ENCODE measurements at regions not wholly inside any gene's neighbourhood (a gene's known extent, or its start where the extent isn't known, plus 50 kb on each side); places are given as distances from the start of the nearest gene placed in this dataset.
"Not testable (repeated sequence)": the region's sequence is repeated elsewhere in the genome, so short reads cannot be mapped to it uniquely, and the experiment has no call there.

DNA sequence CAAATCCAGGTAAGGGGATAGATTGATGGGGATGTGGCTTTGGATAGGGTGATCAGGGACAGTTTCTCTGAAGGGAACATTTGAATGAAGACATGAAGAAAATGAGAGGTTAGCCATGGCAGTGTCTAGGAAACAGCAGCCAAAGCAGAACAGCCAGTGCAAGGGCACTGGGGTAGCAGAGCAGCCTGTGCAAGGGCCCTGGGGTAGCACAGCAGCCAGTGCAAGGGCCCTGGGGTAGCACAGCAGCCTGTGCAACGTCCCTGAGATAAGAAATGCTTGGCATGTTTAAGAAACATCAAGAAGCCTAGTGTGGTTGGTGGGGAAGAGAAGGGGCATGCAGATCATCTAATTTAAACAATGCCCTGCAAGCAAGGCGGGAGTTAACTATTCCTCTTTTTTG lies 128.5 kb downstream of the IRX5 start:
- DNase-seq (ENCODE audit: extremely low read depth, low read depth), result no peak

DNA sequence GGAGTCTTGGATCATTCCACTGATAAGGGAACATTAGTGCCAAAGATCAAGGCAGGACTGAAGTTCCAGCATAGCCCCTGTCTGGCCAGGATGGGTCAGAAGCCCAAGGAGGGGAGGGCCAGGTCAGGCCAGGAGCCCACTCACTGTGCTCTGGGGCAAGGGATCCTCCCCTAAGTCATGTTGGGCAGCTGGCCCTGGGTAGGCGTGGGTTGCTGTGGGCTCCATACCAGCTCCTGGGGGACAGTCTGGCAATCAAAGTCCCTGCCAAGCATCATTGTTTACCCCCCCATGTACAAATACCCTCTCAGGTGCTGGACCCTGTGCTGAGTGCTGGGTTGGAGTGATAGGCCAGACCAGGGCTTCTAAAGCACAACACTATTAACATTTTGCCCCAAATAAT lies 130.5 kb downstream of the IRX5 start:
- no peak for DNase-seq (ENCODE audit: extremely low read depth, low read depth)

GRCh38 chr16:55062442-55062841 lies 131.8 kb downstream of the IRX5 start:
- no peak for DNase-seq (ENCODE audit: extremely low read depth, low read depth)

- no peak for DNase-seq (ENCODE audit: extremely low read depth, low read depth)
These were observed 142.3 kb downstream of the IRX5 start for GRCh38 chr16:55072976-55073375.

DNA sequence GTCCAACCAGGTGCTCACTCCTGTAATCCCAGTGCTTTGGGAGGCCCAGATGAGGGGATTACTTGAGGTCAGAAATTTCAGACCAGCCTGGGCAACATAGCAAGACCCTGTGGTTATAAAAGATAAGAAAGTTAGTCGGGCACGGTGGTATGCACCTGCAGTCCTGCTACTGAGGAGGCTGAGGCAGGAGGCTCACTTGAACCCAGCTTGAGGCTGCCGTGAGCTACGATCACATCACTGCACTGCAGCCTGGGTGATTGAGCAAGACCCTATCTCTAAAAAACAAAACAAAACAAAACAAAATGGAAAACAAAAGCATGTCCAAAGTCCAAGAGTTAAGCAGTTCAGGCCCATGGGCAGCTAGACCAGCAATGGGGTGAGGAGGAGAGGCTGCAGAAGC lies 143.2 kb downstream of the IRX5 start:
- no peak for DNase-seq (ENCODE audit: extremely low read depth, low read depth)

DNA sequence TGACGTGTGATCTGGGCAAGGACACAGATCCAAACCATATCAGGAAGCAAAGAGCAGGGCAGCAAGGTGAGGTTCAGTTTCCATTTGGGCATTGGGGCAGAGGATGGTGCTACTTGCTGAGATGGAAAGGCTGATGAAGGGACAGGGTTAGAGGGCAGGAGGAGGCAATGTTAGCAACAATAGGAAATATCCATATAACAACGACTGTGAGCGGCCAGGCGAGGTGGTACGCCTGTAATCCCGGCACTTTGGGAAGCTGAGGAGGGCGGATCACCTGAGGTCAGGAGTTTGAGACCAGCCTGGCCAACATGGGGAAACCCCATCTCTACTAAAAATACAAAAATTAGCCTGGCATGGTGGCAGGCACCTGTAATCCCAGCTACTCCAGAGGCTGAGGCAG lies 144.5 kb downstream of the IRX5 start:
- not testable (repeated sequence) for DNase-seq (ENCODE audit: extremely low read depth, low read depth)

GRCh38 chr16:55076053-55076452 lies 145.4 kb downstream of the IRX5 start:
- no peak for DNase-seq (ENCODE audit: extremely low read depth, low read depth)

GRCh38 chr16:55077266-55077665 lies 146.6 kb downstream of the IRX5 start:
- no peak for DNase-seq (ENCODE audit: extremely low read depth, low read depth)

- no peak for DNase-seq (ENCODE audit: extremely low read depth, low read depth)
These were observed 147.5 kb downstream of the IRX5 start for GRCh38 chr16:55078153-55078552.

DNA sequence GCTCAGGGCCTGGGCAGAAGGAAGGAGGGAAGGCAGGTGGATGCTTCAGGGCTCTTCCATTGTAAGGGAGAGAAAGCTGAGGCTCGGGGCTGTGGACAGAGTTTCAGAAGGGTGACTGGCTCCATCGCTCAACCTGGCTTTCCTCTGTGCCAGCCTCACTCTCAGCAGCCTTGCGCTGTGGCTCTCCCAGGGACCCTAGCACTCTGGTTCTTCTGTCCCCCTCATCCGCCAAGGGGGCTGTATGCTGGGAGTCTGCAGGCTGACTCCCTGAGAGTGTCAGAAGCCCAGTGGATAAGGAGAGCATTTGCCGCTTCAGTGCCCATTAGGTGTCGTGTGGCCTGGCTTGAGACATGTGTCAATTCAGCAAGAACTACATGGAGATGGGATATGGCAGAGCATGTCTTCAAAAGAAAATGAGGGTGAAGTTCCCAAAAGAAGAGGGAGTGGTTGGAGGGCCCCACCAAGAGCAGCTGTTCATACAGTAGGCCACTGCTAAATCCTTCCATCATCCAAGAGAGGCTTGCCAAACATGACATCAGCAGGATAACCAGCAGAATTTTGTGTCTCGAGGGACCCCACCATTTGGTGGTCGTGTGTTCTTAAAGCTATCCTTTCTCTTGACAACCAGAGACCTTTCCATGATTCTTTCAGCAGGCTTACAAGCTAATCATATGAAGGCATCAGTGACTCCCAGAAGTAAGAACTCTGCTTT lies 148.2 kb downstream of the IRX5 start:
- DNase-seq (ENCODE audit: extremely low read depth, low read depth), result no peak

DNA sequence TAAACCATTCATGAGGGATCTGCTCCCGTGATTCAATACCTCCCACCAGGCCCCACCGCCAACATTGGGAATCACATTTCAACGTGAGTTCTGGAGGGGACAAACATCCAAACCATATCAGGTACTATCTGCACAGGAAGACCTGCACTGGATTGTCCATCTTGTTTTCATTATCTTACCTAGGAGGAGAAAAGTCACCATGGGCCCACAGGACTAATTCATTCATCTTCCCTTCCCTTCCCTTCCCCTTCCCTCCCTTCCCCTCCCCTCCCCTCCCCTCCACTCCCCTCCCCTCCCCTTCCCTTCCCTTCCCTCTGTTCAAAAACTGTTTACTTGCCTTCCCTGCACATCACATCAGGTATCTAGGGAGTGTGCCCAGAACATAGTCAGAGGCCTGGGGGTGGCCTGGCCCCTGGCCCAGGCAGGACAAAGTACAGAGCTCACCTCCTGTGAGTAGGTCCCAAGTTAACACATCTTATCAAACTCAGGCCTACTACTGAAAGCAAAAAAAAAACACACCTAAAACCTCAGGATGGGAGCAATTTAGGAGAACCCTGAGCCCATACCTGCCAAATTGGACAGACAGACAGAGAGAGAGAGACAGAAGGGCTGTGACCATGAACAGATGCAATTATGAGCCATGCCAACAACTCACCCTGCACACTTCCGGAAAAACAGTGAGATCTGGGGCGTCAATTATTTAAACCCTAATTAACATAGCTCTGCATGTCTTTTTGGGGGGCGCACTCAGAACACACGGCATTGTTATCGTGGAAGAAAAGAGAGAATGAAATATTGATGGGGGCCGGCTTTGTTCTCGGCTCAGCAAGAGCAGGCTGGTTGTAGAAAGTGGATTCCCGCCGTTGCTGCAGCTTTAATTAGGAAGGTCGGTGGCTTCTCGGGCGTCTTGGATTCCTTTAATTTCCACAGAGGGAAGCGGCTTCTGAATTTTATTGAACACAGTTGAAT lies 151.2 kb downstream of the IRX5 start:
- DNase-seq (ENCODE audit: extremely low read depth, low read depth), result no peak

DNA sequence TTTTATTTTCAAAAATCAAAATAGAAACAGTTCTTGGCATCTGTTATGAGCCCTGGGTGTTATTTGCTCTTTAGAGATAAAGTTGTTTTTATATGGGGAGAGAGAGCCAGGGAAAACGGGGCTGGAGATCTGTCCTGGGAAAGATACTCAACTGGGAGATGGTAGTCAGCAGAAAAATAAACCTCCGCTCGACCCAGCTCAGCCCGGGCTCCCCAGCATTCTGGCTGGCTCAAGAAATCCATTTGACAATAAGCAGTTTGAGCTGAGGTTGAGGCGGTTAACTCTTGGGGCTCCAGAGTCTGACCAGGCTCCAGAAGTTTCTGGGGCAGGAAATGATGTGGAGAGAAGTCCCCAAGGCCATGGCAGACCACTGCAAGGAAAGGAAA lies 151.9 kb downstream of the IRX5 start:
- no peak for DNase-seq (ENCODE audit: extremely low read depth, low read depth)

GRCh38 chr16:55083052-55083451 lies 152.4 kb downstream of the IRX5 start:
- DNase-seq (ENCODE audit: extremely low read depth, low read depth), result no peak

DNA sequence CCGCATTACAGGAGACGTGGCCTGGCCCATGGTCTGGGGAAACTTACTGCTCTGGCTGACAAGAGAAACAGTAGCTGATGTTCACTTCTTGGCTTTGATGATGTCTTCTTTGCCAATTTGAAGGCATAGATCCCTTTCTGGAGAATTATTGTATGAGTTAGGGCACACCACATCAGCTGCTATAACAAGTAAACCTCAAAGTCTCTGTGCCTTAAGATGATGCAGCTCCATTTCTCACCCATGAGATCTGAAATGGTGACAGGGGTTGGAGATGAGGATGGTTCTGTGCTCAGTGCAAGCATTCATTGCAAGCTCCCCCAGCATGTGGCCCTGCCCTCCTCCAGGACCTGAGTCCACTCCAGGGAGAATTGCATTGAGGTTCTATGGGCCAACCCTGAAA lies 157.4 kb downstream of the IRX5 start:
- no peak for DNase-seq (ENCODE audit: extremely low read depth, low read depth)

DNA sequence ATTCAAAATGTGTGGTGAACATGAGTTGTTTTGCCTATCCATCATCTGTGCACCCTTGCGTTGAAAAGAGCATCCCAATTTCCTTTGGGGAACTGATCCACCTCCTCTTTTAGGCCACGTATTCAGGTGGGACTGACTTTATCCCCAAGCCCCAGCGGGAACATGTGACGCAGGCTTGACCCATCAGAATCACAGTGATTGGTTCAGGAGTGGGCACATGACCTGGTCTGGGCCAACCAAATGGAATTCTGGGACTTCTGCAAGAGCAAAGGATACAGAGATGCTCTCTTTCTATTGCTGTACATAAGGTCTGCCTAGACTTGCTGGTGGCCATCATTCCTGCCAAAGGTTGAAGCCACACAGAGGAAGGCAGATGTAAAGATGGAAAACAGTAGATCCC lies 158.9 kb downstream of the IRX5 start:
- no peak for DNase-seq (ENCODE audit: extremely low read depth, low read depth)

DNA sequence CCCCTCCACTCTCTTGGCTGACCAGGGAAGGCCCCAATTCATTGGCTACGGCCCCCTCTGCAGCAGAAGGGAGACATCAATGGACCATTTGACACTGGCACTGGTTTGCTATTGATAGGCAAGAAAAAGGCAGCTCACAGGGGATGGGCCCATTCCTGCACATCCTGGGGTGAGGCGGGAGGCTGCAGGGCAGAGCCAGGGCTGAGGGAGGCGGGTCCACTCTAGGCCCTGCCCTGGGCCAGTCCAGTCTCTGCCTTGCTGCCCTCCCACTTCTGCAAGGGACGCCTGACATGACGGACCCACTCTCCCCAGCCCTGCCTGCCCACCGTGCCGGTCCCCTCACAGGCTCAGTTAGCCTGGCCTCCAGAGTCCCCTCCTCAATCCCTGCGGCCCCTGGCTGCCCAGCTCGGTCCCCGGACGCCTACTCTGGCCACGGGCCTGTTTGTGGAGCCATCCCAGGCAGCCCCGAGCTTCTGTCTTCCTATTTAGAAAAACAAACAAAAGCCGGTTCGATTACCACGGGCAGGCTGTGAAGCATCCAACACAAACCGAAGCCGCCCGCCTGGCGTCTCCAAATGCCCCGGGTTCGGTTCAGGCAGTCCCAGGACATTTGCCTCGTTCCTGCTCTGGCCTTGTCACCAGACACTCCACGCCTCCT lies 160.7 kb downstream of the IRX5 start:
- no peak for DNase-seq (ENCODE audit: extremely low read depth, low read depth)

DNA sequence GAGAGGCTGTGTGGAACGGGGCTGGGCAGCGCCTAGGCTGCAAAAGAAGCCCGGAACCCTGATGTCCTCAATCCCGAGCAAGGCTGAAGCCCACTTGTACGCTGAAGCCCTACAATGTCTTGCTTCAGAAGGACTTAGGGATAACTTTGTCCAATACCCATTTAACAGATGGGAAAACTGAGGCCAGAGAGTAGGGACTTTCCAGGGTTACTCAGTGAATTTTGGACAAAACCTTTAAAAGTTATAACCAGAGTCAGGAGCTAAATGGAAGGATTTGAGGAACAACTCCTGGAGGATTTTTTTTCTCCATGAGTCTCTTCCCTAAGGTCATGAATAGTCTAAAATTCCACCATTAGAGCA lies 161.2 kb downstream of the IRX5 start:
- no peak for DNase-seq (ENCODE audit: extremely low read depth, low read depth)

DNA sequence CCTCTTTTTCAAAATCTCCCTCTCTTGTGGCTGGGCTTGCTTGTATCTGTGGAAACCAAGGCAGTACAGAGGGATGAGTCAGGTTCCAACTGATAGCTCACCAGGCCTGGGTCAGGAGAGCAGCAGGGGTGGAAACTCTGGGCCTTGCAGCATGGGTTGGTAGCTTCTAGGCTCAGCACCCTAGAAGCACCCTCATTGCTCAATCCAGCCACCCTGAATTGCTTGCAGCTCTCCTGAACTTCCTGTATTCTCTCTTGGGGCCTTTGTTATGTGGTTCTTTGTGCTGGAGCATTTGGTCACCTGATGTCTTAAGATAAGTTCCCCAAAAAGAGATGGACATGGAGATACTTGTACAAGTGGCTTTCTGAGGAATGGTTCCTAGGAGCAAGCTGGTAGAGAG lies 169.4 kb downstream of the IRX5 start:
- DNase-seq (ENCODE audit: extremely low read depth, low read depth), result no peak

DNA sequence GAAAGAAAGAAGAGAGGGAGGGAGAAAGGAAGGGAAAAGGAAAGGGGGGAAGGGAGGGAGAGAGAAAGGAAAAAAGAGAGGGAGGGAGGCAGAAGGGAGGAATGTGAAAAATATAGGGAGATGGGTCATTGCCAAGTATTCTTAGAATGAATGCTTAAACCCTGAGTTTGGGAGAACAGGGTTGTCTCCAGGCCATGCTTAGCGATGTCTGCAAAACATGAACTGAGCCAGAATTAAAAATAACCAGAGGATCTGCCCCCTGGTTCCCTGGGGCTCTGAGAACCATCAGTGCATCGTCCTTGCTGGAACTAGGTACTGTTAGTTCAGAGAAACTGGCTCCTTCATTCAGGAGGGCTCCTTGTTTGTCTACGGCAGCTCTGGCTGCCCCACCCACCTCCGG lies 170.4 kb downstream of the IRX5 start:
- DNase-seq (ENCODE audit: extremely low read depth, low read depth), result no peak

DNA sequence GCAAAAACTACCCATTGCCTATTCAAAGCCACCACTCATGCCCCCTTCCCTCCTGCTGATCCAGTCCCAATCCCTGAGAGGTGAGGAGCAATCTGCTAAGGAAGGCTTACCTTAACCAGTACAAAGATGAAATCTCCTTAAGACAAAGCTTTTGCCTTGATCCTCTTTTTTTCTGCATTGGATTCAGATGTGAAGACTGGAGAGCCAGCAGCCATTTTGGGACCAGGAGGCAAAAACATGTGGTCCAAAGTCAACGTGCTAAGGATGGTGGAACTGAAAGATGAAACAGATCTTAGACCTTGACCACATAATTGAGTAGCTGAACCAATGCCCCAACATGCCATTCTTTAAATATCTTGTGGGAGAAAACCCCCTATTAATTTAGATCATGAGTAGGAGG lies 171.4 kb downstream of the IRX5 start:
- no peak for DNase-seq (ENCODE audit: extremely low read depth, low read depth)

- DNase-seq (ENCODE audit: extremely low read depth, low read depth), result no peak
These were observed 171.9 kb downstream of the IRX5 start for GRCh38 chr16:55102531-55102930.

DNA sequence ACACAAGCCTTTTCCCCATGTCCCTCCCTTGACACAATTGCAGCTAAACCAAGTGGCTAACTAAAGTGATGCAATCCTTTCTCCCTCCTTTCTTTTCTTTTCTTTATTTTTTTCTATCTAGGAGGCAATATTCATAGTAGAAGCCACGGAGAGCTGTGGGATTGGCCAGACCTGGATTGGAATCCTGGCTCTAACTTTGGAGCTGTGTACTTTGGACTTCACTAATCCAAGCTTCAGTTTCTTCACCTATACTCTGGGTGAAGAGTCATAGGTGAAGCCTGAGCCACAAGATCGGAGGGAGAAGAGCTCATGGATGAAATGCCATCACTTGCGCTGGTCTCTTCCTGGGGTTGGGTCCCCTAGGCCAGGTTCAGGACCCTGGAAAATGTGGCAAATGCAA lies 177.2 kb downstream of the IRX5 start:
- no peak for DNase-seq (ENCODE audit: extremely low read depth, low read depth)

All from NCI-H460 (cell line).